ENCODE measurements at regions not wholly inside any gene's neighbourhood (a gene's known extent, or its start where the extent isn't known, plus 50 kb on each side); places are given as distances from the start of the nearest gene placed in this dataset.

DNA sequence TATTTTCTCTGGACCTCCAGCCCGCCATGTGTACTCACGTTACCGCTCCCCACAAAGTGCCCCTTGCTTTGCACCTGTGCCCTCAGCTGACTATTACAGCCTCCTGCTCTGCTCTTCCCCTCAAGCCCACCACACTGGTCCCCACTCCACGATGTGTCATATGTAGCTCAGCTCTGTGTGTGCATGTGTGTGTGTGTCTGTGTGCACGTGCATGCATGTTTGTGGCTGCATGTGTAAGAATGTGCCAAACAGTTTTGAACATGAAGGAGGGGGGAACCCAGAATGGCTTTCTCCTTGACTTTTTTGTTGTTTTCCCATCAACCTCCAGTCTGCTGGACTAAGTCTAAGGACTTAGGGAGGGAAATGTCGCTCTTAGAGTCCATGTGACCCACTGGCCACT is 54.8 kb upstream of the BTRC start:
- intact Hi-C loops (cut with DNase I), result no loop called here

DNA sequence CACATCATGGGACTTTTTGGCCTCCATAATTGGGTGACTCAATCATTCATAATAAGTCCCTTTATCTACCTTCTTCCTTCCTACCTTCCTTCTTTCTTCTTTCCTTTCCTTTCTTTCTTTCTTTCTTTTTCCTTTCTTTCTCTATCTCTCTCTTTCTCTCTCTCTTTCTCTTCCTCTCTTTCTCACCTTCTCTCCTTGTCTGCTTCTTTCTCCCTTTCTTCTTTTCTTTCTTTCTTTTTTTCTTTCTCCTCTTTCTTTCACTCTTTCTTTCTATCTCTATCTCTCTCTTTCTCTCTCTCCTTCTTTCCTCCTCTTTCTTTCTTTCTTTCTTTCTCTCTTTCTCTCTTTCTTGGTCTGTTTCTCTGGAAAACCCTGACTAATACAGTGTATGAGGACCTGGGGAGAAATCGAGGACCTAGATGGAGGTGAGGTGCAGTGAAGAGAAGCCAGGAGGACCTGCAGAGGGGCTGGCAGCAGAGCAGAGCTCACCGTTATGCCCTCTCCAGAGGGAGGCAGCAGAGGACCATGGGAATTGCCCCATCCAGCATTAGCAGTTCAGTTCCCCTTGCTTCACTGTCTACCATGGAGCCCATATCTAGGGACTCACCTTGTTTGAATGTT is 52.7 kb upstream of the BTRC start:
- intact Hi-C loops (cut with DNase I), result no loop called here
- Histone ChIP-seq H3K36me3 (no peaks in the 10 kb centered on the region), H3K9me3 (no peaks in the 10 kb centered on the region), H3K27ac (no peak overlapping the region), H3K27me3 (peaks cover 0 to 60% of the 10 kb centered on the region in 2 donors), H3K4me3 (no peak overlapping the region), H3K4me1 (no peaks in the 10 kb centered on the region)
- peak; percentile 85 for ATAC-seq
- DNase-seq, result no peak
- TF ChIP-seq, protein P1, sequence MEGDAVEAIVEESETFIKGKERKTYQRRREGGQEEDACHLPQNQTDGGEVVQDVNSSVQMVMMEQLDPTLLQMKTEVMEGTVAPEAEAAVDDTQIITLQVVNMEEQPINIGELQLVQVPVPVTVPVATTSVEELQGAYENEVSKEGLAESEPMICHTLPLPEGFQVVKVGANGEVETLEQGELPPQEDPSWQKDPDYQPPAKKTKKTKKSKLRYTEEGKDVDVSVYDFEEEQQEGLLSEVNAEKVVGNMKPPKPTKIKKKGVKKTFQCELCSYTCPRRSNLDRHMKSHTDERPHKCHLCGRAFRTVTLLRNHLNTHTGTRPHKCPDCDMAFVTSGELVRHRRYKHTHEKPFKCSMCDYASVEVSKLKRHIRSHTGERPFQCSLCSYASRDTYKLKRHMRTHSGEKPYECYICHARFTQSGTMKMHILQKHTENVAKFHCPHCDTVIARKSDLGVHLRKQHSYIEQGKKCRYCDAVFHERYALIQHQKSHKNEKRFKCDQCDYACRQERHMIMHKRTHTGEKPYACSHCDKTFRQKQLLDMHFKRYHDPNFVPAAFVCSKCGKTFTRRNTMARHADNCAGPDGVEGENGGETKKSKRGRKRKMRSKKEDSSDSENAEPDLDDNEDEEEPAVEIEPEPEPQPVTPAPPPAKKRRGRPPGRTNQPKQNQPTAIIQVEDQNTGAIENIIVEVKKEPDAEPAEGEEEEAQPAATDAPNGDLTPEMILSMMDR (IDR thresholded peaks at IDR 0.05), result no peak

More for the DNA sequence above, 54.8 kb upstream of the BTRC start:
- H3K36me3 ChIP-seq, result no peaks in the 10 kb centered on the region
- H3K4me1 ChIP-seq, result no peaks in the 10 kb centered on the region
- no peak overlapping the region for H3K27ac ChIP-seq
- DNase-seq (no peak), ATAC-seq (no peak)
- peaks cover 0 to 70% of the 10 kb centered on the region in 2 donors for H3K27me3 ChIP-seq
- H3K9me3 ChIP-seq, result no peaks in the 10 kb centered on the region
- TF ChIP-seq, protein P1 (IDR thresholded peaks at IDR 0.05), result no peak
- no peak overlapping the region for H3K4me3 ChIP-seq

DNA sequence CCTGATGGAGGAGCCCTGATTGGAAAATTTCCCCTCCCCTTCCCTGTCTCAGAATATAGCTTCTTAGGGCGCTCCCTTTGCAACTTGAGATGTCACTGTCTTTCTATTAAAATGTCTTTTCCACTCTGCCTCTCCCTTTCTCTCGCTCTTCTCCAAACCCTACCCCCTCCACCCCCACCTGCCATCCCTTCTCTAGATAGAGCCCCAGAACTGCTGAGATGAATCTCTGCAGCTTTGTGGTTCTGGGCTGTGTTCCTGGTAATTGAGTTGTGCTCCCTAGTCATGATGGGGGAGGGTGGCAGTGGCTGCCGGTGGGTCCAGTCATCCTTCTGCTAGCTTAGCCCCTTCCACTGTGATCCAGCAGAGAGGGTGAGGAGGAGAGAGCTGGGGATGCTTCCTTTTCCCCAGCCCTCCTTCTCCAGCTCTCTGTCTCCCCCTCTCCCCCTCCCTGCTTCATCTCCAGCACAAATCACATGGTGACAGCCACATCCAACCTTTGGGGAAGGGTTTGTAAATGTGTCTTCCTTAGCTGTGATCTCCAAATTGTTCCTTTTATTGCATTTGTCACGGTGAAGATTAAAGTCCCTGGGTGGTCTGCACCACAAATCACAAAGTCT is 50.8 kb upstream of the BTRC start:
- ATAC-seq (no peak), DNase-seq (no peak)
- no peaks in the 10 kb centered on the region for H3K4me1 ChIP-seq
- no peak overlapping the region for H3K4me3 ChIP-seq
- H3K9me3 ChIP-seq, result no peaks in the 10 kb centered on the region
- no peak overlapping the region for H3K27ac ChIP-seq
- H3K36me3 ChIP-seq, result no peaks in the 10 kb centered on the region
- intact Hi-C loops (cut with DNase I), result no loop called here
- peaks cover 0 to 56% of the 10 kb centered on the region in 2 donors for H3K27me3 ChIP-seq
- TF ChIP-seq, protein P1 (IDR thresholded peaks at IDR 0.05), result no peak

All from left lung (tissue), 4 donors.